GM19328 (cell line): ENCODE measurements at regions not wholly inside any gene's neighbourhood (a gene's known extent, or its start where the extent isn't known, plus 50 kb on each side); places are given as distances from the start of the nearest gene placed in this dataset.

Experiments
- ATAC-seq: cut with Tn5 transposase; IDR thresholded peaks from one replicate; pipeline ENCODE4 v1.9.1; 2021; ENCODE audit warnings: mild to moderate bottlenecking, moderate library complexity; ENCODE audit not compliant: unreplicated experiment

DNA sequence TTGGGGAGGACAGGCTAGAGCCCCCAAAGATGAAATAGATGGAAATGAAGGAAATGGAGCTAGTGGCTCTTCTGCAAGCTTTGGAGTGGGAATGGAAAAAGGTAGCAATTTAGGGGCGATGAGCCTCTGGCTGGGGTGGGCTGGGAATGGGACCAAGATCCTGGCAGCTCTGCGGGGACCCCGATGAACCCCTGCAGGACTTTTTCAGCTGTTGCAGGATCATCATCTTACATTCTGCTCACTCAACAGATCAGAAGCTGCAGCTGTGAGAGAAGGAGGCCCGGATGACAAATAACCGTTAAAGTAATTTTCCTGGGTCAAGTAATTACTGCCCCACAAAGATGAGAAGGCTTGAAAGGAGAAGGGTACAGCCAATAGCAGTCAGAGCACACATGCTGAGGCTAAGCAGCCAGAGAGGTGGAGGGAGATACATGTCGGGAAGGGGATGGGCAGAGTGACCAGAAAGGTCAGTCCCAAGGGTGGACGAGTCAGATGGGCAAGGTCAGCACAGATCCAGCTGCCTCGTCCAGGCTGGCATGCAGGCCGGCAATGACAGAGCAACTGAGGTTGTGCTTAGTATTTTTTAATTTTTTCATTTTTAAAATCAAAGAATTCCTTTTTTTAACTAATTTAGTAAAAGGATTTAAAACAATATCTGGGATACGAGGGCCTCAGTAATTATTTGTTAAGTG, 245.0 kb upstream of the RAB6C start:
- no peak for ATAC-seq

DNA sequence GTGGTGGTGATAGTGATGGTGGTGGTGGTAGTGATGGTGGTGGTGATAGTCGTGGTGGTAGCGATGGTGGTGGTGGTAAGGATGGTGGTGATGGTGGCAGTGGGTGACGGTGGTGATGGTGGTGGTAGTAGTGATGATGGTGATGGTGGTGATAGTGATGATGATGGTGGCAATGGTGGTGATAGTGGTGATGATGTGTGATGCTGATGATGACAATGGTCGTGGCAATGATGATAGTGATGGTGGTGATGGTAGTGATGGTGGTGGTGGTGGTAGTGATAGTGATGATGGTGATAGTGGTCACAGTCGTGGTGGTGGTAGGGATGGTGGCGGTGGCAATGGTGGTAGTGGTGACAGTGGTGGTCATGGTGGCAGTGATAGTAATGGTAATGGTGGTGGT, 243.9 kb upstream of the RAB6C start:
- no peak for ATAC-seq

DNA sequence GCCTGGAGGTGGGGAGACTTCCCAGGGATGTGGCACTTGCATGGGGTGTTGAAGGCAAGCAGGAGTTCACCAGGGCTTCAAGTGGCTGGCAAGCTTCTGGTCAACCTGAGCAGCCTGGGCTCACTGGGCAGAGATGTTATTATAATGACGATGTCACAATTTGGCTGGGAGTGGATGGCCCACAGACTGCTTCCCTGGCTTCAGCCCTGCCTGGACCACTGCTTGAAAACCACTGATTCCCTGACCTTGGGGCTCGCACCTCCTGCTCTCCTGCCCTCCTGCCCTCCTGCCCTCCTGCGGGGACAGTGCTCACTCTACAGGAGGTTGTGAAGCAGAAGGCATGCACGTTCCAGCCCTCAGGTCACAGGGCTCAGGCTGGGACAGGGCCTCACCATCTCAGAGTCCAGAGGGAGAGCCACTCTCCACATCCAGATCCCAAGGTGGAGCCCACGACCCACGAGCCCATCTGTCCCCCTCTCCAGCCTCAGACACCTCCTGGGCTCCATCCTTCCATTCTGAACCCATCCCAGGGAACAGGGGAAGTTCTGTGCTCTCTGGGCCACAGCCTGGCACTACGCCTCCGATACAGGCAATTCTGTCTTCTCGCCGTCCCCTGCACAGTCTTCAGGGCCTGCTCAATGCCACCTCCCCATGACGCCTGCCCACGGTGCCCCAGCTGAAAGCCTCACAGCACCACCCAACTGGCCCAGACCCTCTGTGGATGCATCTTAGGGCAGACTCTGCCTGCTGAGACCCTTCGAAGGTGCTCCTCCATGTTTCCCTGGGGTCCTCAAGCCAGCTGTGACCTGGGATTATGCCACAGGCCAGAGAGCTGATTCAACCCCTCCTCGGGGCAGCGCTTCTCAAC, 241.6 kb upstream of the RAB6C start:
- no peak for ATAC-seq

DNA sequence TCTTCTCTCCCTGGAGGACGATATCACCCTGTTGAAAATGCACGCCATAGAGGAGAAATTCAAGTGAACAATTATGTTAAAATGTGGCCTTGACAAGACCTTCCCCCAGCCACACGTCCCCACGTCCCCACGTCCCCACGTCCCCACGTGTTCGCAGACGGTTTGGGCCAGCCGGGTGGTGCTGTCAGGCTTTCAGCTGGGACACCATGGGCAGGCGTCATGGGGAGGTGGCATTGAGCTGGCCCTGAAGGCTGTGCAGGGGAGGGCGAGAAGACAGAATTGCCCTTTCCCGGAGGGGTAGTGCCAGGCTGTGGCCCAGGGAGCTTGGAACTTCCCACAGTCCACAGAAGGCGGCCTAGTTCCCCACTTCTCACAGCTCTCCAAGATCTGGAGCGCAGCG, 240.7 kb upstream of the RAB6C start:
- no peak for ATAC-seq

DNA sequence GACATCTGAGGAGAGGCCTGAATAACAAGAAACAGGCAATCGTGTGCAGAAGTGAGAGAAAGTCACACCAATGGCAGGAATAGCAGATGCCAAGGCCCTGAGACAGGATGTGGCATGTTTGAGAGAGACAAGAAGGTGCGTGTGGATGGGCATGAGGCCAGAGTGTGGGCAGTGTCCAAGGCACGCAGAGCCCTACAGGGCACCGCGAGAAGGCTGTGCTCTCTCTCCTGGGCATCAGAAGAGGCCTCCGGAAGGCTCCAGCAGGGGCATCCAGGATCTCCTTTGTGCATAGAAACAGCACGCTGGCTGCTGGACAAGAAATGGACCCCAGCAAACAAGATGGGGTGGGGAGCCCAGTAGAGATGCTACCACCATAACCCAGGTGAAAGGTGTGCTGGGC, 239.0 kb upstream of the RAB6C start:
- no peak for ATAC-seq

DNA sequence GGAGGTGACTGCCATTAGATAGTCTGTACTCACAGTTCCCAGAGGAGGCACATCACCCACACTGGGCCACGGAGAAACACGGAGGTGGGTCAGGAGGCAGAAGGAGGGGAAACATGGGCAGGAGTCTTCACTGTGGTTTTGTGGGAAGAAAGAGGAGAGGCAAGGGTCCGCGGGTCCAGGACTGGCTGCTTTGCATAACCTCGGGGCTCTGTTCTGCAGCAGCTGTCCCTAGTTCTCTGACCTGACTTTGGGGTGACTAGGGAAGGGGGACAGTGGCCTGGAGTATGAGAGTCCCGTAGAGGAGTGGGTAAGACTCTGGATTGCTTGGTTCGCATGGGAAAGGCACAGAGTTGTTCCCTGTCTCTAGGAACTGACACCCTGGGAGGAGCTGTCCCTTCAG, 238.3 kb upstream of the RAB6C start:
- no peak for ATAC-seq

DNA sequence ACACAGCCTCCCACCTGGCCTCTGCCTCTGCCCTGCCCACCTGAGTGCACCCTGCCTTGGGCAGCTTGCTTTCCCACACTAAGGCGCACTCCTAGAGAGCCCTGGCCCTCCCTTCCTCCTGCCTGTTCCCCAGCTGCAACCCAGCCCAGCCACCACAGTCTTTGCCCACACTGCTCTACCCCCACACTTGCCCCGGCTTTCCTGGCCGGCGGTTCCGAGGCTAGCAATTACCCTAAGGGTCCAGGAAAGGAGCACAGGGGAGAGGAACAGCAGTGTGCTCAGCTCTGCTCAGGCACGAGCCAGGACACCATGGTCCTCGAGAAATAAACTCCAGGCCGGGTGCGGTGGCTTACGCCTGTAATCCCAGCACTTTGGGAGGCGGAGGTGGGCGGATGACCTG, 237.8 kb upstream of the RAB6C start:
- no peak for ATAC-seq

DNA sequence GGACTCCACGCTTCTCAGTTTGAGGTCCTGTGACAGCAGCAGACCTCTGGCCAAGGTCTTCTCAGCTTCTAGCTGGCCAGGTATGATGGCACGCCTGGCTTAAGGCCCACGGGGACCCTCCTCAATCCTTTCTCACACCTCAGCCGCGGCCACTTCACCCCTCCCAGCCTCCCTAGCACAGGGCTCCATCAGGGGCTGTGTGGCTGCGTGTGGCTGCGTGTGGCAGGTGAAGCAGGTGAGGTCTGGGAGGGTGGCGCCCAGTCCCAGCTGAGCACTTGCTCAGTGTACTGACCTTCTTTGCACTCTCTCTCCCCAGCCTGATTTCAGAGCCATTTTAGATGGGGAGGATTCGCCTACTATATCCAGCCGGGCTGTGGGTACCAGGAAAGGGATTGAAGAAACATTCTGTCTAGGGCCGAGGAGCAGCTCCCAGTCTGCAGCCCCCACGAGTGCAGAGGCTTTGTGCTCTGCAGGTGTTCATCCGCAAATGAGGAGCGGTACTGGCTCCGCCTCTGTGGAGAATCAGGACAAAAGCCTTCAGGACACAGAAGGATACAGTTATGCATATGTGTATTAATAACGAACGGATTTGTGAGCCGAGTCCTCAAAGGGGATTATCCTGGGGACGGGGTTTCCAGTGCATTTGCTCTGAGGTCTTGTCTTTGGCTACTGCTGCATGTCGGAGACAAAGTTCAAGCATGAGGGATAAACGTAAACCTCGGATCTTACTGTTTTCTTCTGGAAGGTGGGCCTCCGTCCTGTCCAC, 236.9 kb upstream of the RAB6C start:
- ATAC-seq, result no peak

DNA sequence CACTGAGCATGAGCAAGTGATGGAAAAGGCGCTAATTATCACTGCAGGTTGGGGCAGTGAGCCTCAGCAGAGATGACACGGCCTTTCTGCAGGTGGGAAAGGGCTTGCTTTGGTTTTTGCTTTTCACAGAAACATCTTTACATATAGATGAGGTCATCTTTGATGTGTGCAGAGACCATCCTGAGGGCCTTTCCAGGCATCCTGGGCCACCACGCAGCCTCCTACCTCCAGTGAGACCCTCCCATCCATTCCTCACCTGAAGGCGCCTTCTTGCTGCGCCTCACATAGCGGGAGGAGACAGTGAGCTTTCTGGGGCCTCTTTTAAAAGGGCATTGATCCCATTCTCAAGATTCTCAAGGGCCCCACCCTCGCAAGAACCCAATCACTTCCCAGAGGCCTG, 235.3 kb upstream of the RAB6C start:
- no peak for ATAC-seq

DNA sequence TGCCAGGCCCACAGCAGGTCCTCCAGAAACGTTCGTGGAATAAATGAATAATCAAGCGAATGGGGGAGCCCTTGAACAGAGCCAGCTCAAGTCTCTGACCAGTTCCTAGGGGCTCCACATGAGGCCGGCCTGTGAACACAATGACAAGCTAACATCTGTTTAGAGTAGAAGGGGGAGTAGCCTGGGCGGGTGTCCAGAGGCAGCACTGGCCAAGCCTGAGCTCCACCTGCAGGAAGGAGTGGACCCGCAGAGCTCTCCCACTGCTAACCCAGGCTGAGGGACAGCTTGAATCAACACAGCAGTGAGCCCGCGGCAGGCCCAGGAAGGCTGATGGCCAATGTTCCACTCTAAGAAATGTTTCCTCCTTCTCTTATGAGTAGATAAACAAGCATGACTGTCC, 234.8 kb upstream of the RAB6C start:
- no peak for ATAC-seq

DNA sequence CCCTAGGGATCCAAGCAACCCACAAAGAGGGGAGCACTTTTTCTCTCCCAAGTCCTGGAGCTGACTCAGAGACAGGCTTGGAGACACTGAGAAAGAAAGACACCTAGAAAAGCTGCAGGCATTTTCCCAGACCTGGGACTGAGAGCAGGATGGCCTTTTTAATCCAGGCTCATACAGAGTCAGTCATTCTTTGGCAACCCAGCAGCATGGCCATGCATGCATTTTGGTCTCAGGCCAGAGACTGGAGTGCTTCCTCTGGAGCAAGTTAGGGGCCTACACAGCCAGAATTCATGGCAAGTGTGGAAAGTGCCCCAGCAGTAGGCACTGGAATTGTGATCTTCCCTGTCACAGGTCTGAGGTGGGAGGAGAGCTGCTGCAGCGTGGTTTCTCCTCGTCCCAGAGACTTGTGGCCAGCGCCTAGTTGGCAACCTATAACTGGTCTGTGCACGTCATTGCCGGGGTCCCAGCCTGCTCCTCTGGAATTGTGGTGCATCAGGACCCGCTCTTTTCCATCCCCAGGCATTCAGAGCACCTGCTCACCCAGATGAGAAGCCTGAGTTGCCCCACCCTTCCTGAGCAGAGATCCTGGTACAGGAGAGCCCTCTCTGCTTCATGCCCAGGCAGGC, 231.9 kb upstream of the RAB6C start:
- no peak for ATAC-seq

DNA sequence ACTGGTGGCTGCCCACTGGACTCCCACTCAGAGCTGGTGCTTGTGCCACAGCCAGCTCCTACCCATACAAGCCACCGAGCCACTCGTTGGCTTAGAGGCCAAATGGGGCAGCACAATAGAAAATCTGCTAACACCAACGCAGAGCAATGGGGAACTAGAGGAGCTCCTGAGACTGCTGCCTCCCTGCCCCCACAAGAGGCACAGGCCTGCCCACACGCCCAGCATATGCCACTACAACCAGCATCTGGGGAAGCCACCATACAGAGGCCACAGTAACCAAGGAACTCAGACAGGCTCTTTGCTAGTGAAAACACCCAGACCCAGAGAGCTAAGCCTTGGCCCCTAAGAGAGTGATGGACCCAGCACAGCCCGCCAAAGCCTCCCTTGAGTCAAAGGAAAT, 231.2 kb upstream of the RAB6C start:
- ATAC-seq, result no peak

DNA sequence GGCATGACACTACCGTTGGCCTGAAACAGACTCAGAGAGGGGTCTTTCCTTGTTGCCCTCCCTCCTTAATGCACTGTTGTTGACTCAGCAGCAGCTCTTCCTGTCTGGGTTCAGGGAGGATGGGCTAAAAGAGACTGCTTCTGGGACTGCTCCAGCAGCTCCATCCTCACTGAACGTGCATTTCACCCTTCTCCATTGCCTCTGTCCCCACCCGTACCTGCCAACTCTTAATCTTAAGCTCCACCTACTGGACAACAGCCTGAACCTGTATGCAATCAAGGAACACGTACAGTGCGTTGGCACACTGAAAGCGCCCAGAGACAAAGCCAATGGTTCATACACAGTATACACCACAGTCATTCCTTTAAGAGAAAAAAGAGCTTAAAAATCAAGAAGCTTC, 230.8 kb upstream of the RAB6C start:
- no peak for ATAC-seq

DNA sequence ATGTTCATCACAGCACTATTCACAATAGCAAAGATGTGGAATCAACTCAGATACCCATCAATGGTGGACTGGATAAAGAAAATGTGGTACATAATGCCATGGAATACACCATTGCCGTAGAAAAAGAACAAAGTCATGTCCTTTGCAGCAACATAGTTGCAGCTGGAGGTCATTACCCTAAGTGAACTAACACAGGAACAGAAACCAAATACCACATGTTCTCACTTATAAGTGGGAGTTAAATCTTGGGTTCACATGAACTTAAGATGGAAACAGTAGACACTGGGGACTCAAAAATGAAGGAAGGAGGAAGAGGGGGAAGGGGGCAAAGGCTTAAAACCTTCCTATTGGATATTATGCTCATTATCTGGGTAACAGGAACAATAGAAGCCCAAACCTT, 228.1 kb upstream of the RAB6C start:
- no peak for ATAC-seq

DNA sequence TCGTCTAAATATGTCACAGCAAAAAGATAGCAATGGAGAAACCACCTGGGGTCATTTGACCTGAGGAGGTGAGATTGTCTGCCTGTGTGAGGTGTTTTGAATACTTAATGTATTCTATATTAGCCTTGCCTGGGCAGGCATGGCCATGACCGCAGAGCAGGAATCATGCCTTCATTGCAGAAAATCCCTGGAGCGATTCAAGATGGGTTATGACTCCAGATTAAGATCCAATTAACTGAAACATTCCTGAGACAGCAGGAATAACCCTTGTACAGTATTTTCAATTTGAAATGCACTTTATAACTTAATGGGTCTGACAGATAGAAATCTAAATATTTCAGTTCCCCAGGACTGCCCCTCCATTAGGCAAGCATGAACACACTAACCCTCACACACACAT, 227.3 kb upstream of the RAB6C start:
- no peak for ATAC-seq

DNA sequence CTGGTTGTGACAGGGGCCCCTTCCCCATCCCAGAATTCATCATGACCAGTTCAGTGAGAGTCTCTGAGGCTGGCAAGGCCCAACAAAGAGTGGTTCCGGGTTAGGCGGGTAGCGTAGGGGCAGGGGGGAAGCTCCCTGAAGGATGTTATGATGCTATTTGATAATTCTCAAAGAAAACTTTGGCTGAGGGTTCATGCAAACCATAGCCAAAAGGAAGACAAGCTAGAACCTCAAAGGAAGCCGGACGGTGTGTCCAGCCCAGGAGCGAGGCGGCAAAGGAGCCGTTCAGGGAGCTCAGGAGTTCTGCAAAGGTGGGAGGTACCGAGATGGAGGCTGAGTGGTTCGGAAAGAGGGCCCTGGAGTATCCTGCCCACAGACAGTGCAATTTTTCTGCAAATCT, 226.8 kb upstream of the RAB6C start:
- ATAC-seq, result no peak

DNA sequence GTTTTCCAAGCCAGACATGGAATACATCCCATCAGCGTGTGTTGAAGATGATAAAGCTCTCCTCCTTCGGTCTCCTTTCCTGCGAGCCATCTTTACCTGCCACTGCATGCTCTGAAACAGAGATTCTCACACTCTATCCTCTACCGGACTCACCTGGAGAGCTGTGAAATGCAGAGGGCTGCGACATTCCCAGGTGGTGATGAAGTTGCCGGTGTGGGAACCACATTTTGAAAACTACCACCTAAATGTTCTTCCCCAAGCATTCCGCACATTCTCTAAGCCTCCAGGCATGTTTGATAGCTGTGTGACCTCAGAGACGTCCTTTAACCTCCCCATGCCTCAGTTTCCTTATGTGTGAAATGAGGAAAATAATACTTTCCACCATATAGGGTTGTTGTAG, 226.2 kb upstream of the RAB6C start:
- ATAC-seq, result no peak

DNA sequence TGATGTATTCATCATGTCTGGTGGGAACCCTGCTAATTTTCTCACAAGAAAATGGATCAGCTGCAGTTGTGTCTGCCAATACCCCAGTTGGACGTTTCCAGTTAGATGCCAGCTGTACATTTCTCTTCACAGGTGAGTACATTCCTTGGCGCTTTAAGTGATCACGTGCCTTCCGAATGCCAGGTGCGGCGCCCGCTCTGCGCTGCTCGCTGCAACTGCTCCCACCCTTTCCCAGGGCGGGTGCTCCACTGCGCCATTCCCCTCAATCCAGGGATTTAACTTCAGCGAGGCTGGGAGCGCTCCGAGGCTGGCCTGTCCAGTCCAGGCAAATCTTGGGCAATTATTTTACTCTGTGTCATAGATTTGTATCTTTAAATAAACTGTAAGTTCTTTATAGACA, 225.0 kb upstream of the RAB6C start:
- ATAC-seq, result no peak

DNA sequence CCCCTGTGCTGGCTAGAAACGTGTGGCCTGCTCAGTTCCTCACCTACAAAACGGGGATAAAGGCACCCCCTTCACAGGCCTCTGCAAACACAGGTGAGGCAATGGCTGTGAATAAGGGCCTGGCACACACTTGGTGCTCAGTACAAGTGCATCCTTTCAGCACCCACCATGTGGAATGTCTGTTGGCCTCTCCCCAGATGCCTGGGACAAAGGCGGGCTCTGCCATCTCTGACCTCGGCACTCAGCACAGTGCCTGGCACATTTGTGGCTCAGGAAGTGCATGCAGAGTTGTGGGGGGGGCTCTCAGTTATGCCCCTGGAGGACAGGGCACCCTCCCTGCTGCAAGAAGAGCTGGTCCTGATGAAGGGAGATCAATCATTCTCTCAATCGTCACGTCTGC, 224.6 kb upstream of the RAB6C start:
- no peak for ATAC-seq

DNA sequence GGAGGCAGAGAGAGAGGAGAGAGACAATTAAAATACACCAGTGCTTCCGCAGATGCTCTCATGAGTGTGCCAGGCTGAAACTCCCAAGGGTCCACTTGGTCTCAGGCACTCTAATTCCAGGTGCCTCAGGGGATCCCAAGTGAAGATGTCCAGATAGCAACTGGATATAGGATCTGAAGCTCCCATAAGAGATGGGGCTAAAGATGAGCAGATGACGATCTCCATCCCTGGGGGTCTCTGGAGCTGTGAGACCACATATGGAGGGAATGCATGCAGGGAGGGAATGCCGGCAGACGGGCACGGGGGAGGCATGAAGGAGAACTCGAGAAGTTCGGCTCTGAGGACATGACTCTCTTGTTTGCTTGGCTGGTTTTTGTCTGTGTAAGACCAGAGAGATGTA, 223.7 kb upstream of the RAB6C start:
- ATAC-seq, result no peak

DNA sequence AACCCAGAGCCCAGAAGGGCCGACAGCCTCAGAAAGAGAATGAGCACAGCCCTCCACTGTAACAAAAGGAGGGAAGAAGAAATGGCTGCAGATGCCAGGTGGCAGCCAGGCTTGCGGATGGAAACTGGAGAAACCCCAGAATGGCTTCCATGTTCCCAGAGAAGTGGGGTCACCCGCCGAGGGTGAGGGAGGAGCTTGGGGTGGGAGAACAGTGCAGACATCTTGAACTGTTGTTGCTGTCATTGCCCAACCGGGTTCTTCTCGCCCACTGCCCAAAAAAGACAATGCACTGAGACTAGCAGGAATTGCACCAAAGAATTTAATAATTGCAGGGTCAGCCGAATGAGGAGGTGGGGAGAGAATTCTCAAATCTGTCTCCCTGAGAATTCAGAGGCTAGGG, 223.2 kb upstream of the RAB6C start:
- no peak for ATAC-seq
